Ishikawa (cell line): ENCODE measurements at regions not wholly inside any gene's neighbourhood (a gene's known extent, or its start where the extent isn't known, plus 50 kb on each side); places are given as distances from the start of the nearest gene placed in this dataset.

Experiments
- CEBPB ChIP-seq: IDR thresholded peaks from 2 replicates; pipeline ENCODE4 v1.6.1; 2012
- CREB1 ChIP-seq: IDR thresholded peaks from 2 replicates; pipeline ENCODE4 v1.6.1; 2012; ENCODE audit warnings: low read depth
- EGR1 ChIP-seq: IDR thresholded peaks from 2 replicates; pipeline ENCODE4 v1.6.1; 2012
- EP300 ChIP-seq: IDR thresholded peaks from 2 replicates; pipeline ENCODE4 v1.6.1; 2012; ENCODE audit warnings: borderline replicate concordance
- FOXM1 ChIP-seq: IDR thresholded peaks from 2 replicates; pipeline ENCODE4 v1.6.1; 2012; ENCODE audit warnings: low read depth, borderline replicate concordance
- NFIC ChIP-seq: IDR thresholded peaks from 2 replicates; pipeline ENCODE4 v1.6.1; 2012
- RAD21 ChIP-seq: IDR thresholded peaks from 2 replicates; pipeline ENCODE4 v1.6.1; 2012; ENCODE audit warnings: low read depth
- TAF1 ChIP-seq: IDR thresholded peaks from 2 replicates; pipeline ENCODE4 v1.6.1; 2012; ENCODE audit warnings: low read depth, mild to moderate bottlenecking
- TCF12 ChIP-seq: IDR thresholded peaks from 2 replicates; pipeline ENCODE4 v1.6.1; 2012; ENCODE audit warnings: low read depth
- TEAD4 ChIP-seq: IDR thresholded peaks from 2 replicates; pipeline ENCODE4 v1.6.1; 2012
- YY1 ChIP-seq: IDR thresholded peaks from 2 replicates; pipeline ENCODE4 v1.6.1; 2012; ENCODE audit warnings: low read depth
- ZBTB7A ChIP-seq: IDR thresholded peaks from 2 replicates; pipeline ENCODE4 v1.6.1; 2012; ENCODE audit warnings: low read depth
- TF ChIP-seq, protein P1 (sequence below): IDR thresholded peaks from 2 replicates; pipeline ENCODE4 v1.6.1; 2012; ENCODE audit warnings: low read depth, mild to moderate bottlenecking
- TF ChIP-seq, protein P2 (sequence below): IDR thresholded peaks from 2 replicates; pipeline ENCODE4 v1.6.1; 2012
- TF ChIP-seq, protein P3 (sequence below): IDR thresholded peaks from 2 replicates; pipeline ENCODE4 v1.6.1; 2012

DNA sequence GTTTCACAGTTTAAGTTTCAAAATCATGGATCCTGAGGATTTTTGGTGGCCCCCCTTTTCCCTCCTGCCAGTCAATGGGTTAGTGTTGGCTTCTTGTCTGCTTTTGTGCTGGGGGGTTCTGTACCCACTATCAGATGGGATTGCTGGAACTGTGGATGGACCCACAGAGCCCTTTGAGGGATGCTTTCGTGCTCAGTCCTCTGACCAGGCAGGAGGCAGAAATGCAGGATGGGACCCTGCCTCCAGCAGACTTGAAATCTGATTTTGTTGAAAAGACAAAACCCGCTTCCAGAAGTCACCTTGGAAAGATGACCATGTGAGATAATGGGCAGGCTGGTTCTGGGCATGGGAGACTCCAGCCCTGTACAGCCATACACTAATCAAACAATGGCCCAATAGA, 408.9 kb downstream of the ZNF536 start:
- TF ChIP-seq FOXM1 = no peak
- no peak for TF ChIP-seq EP300
- TF ChIP-seq, protein P1, sequence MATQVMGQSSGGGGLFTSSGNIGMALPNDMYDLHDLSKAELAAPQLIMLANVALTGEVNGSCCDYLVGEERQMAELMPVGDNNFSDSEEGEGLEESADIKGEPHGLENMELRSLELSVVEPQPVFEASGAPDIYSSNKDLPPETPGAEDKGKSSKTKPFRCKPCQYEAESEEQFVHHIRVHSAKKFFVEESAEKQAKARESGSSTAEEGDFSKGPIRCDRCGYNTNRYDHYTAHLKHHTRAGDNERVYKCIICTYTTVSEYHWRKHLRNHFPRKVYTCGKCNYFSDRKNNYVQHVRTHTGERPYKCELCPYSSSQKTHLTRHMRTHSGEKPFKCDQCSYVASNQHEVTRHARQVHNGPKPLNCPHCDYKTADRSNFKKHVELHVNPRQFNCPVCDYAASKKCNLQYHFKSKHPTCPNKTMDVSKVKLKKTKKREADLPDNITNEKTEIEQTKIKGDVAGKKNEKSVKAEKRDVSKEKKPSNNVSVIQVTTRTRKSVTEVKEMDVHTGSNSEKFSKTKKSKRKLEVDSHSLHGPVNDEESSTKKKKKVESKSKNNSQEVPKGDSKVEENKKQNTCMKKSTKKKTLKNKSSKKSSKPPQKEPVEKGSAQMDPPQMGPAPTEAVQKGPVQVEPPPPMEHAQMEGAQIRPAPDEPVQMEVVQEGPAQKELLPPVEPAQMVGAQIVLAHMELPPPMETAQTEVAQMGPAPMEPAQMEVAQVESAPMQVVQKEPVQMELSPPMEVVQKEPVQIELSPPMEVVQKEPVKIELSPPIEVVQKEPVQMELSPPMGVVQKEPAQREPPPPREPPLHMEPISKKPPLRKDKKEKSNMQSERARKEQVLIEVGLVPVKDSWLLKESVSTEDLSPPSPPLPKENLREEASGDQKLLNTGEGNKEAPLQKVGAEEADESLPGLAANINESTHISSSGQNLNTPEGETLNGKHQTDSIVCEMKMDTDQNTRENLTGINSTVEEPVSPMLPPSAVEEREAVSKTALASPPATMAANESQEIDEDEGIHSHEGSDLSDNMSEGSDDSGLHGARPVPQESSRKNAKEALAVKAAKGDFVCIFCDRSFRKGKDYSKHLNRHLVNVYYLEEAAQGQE = no peak
- TF ChIP-seq TCF12 = no peak
- no peak for TF ChIP-seq NFIC
- no peak for TF ChIP-seq TAF1
- TF ChIP-seq EGR1 = no peak
- TF ChIP-seq ZBTB7A = no peak
- no peak for TF ChIP-seq RAD21
- TF ChIP-seq TEAD4 = no peak
- no peak for TF ChIP-seq CEBPB
- TF ChIP-seq, protein P2, sequence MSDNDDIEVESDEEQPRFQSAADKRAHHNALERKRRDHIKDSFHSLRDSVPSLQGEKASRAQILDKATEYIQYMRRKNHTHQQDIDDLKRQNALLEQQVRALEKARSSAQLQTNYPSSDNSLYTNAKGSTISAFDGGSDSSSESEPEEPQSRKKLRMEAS = no peak
- TF ChIP-seq YY1 = no peak
- TF ChIP-seq, protein P3, sequence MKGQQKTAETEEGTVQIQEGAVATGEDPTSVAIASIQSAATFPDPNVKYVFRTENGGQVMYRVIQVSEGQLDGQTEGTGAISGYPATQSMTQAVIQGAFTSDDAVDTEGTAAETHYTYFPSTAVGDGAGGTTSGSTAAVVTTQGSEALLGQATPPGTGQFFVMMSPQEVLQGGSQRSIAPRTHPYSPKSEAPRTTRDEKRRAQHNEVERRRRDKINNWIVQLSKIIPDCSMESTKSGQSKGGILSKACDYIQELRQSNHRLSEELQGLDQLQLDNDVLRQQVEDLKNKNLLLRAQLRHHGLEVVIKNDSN = no peak
- no peak for TF ChIP-seq CREB1

DNA sequence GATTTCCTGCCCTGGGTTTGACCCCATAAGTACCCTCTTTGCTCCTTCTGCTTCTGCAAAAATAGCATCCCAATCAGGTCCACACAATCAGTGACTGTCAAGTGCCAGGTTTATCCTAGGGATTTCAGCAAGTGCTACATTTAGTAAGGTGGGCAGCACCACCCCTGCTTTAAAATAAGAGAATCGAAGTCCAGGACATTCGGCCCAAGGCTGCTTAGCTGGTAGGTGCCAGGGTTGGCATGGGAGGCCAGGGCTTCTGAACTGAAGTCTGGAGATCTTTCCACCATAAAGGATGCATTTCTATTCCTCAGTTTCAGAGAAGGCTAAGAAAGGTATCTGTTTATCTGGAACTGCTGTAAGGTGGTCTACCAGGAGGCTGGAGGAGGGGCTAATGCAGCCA, 408.3 kb downstream of the ZNF536 start:
- TF ChIP-seq FOXM1 (no peak), TCF12 (no peak), EP300 (no peak), EGR1 (no peak), CREB1 (no peak), CEBPB (no peak), NFIC (no peak), YY1 (no peak), TEAD4 (no peak), RAD21 (no peak), TAF1 (no peak), ZBTB7A (no peak)
- TF ChIP-seq, protein P1 = no peak
- TF ChIP-seq, protein P3 = no peak
- TF ChIP-seq, protein P2 = no peak

DNA sequence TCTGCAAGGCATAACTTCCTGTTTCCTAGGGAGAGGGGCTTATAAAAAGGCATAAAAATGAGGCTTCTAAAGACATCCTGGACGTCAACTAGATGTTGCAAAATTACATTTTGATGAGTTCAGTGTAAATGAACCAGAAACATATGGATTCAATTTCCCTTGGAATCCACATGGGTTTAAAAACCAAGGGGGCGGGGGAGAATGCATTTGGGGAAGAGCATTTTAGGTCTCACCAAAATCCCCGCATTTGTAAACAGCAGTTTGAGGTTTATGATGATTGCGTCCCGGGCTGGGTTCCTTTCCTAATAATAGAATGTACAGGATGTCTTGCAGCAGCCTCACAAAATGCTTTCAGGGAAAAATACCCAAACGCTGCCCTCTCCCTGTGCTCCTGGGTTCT, 407.8 kb downstream of the ZNF536 start:
- no peak for TF ChIP-seq NFIC
- no peak for TF ChIP-seq CREB1
- TF ChIP-seq FOXM1 = no peak
- no peak for TF ChIP-seq EGR1
- TF ChIP-seq, protein P1 = no peak

DNA sequence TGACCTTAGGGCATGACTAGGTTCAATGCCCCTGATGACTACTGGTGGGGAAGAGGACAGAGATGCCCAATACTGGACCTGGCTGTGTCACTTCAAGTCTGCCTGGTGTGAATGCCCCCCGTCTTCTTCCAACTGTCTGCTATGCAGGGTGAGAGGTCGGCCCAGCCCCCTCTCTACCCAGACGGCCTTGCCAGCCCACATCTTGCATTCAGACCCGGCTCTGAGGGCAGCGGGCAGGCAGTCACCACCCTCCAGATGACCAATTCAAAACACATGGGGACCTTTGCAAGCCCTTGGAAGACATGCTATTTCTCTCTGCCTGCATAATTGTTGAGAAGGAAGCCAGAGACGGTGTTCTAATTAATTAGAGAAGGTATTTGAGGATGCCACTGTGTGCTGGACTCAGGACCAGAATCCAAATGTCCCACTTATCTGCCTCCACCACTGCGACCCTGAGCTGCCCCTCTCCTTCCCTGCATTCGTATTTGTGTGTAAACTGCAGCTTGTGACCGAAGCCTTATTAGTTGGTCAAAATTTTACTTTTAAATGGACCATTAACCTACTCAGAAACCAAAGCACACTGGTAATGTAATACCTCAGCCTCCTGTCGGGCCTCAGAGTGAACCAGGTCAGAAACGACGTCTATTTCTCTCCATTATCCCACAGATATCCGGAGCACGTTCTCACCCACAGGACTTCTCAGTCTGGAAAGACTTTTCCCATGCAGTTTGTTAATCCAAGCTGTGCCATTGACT, 407.0 kb downstream of the ZNF536 start:
- TF ChIP-seq EGR1 (no peak), ZBTB7A (no peak), EP300 (no peak), TAF1 (no peak), NFIC (no peak), TCF12 (no peak), TEAD4 (no peak), CREB1 (no peak), CEBPB (no peak), YY1 (no peak), RAD21 (no peak), FOXM1 (no peak)
- TF ChIP-seq, protein P1 = no peak
- TF ChIP-seq, protein P2 = no peak
- TF ChIP-seq, protein P3 = no peak
